Mammary epithelial cell (primary cell): ENCODE measurements at regions not wholly inside any gene's neighbourhood (a gene's known extent, or its start where the extent isn't known, plus 50 kb on each side); places are given as distances from the start of the nearest gene placed in this dataset.
"Not testable (repeated sequence)": the region's sequence is repeated elsewhere in the genome, so short reads cannot be mapped to it uniquely, and the experiment has no call there.

ENCODE experiments used
- EZH2 ChIP-seq: IDR thresholded peaks from 2 replicates; pipeline ENCODE4 v1.6.1; 2012; ENCODE audit warnings: low read length, inconsistent platforms, borderline replicate concordance
- TF ChIP-seq, protein P1 (sequence below), 2 donors: IDR thresholded peaks in 1 of 2; conservative IDR thresholded peaks in 1 of 2; 2 replicates each; pipeline ENCODE4 v1.5.1; 2011 to 2012; ENCODE audit warnings: inconsistent platforms in 2 of 2, low read length in 2 of 2, mild to moderate bottlenecking in 2 of 2, control low read depth in 1 of 2, low read depth in 1 of 2; ENCODE audit not compliant: insufficient read depth in 1 of 2; ENCODE audit errors: extremely low read depth in 1 of 2

DNA sequence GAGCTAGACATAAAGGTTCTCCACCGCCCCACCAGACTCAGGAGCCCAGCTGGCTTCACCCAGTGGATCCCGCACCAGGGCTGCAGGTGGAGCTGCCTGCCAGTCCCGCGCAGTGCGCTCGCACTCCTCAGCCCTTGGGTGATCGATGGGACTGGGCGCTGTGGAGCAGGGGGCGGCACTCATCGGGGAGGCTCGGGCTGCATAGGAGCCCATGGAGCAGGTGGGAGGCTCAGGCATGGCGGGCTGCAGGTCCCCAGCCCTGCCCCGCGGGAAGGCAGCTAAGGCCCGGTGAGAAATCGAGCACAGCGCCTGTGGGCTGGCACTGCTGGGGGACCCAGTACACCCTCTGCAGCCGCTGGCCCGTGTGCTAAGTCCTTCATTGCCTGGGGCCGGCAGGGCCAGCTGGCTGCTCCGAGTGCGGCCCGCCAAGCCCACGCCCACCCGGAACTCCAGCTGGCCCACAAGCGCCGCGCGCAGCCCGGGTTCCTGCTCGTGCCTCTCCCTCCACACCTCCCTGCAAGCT lies 114.7 kb downstream of the RPLP1 start:
- TF ChIP-seq, protein P1, sequence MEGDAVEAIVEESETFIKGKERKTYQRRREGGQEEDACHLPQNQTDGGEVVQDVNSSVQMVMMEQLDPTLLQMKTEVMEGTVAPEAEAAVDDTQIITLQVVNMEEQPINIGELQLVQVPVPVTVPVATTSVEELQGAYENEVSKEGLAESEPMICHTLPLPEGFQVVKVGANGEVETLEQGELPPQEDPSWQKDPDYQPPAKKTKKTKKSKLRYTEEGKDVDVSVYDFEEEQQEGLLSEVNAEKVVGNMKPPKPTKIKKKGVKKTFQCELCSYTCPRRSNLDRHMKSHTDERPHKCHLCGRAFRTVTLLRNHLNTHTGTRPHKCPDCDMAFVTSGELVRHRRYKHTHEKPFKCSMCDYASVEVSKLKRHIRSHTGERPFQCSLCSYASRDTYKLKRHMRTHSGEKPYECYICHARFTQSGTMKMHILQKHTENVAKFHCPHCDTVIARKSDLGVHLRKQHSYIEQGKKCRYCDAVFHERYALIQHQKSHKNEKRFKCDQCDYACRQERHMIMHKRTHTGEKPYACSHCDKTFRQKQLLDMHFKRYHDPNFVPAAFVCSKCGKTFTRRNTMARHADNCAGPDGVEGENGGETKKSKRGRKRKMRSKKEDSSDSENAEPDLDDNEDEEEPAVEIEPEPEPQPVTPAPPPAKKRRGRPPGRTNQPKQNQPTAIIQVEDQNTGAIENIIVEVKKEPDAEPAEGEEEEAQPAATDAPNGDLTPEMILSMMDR (conservative IDR thresholded peaks at IDR 0.05 in 1 of 2, IDR thresholded peaks at IDR 0.05 in 1 of 2; ENCODE audit: extremely low read depth in 1 of 2, insufficient read depth in 1 of 2, low read depth in 1 of 2, low read length in 2 of 2) = not testable (repeated sequence)
- TF ChIP-seq EZH2 = not testable (repeated sequence)
